ENCODE measurements at regions not wholly inside any gene's neighbourhood (a gene's known extent, or its start where the extent isn't known, plus 50 kb on each side); places are given as distances from the start of the nearest gene placed in this dataset.

DNA sequence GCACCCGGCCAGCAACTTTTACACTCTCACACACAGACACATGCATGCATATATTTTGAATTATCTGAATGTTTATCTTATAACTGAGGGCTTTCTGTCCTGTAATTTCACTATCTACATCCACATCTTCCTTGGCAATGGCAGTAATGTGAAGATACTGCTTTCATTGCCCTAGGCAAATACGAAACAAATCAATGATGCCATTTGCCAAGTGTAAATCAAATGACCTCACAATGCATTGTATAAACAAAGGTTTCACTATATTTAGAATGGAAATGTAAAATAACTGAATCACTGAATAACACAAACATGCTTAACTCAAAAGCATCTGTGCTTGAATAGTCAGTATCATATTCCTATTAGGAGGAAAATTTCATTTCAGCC, 455.6 kb downstream of the TBL1XR1 start:
- no peak for TF ChIP-seq CTCF (IDR thresholded peaks at IDR 0.05; ENCODE audit: unreplicated experiment)
- no peak for DNase-seq (ENCODE audit: low spot score)
- H3K27ac Mint-ChIP-seq (ENCODE audit: unreplicated experiment): no peak overlapping the region
- H3K4me3 Mint-ChIP-seq (ENCODE audit: unreplicated experiment): no peak overlapping the region
- H3K9me3 Mint-ChIP-seq (ENCODE audit: unreplicated experiment): no peaks in the 10 kb centered on the region
- no peaks in the 10 kb centered on the region for H3K27me3 Mint-ChIP-seq (ENCODE audit: unreplicated experiment)
- H3K4me1 Mint-ChIP-seq (ENCODE audit: unreplicated experiment): no peaks in the 10 kb centered on the region
- no peaks in the 10 kb centered on the region for H3K36me3 Mint-ChIP-seq (ENCODE audit: low read depth, unreplicated experiment)

GRCh38 chr3:176740906-176741663, 456.2 kb downstream of the TBL1XR1 start:
- no peak for DNase-seq (ENCODE audit: low spot score)
- Mint-ChIP-seq H3K4me3 (ENCODE audit: unreplicated experiment) (no peak overlapping the region), H3K36me3 (ENCODE audit: low read depth, unreplicated experiment) (no peaks in the 10 kb centered on the region), H3K27me3 (ENCODE audit: unreplicated experiment) (no peaks in the 10 kb centered on the region), H3K27ac (ENCODE audit: unreplicated experiment) (no peak overlapping the region), H3K9me3 (ENCODE audit: unreplicated experiment) (no peaks in the 10 kb centered on the region), H3K4me1 (ENCODE audit: unreplicated experiment) (no peaks in the 10 kb centered on the region)
- TF ChIP-seq CTCF (IDR thresholded peaks at IDR 0.05; ENCODE audit: unreplicated experiment): no peak

- DNase-seq (ENCODE audit: low spot score): no peak
- Mint-ChIP-seq H3K9me3 (ENCODE audit: unreplicated experiment) (no peaks in the 10 kb centered on the region), H3K36me3 (ENCODE audit: low read depth, unreplicated experiment) (no peaks in the 10 kb centered on the region), H3K4me1 (ENCODE audit: unreplicated experiment) (no peaks in the 10 kb centered on the region), H3K27me3 (ENCODE audit: unreplicated experiment) (no peaks in the 10 kb centered on the region), H3K4me3 (ENCODE audit: unreplicated experiment) (no peak overlapping the region), H3K27ac (ENCODE audit: unreplicated experiment) (no peak overlapping the region)
- no peak for TF ChIP-seq CTCF (IDR thresholded peaks at IDR 0.05; ENCODE audit: unreplicated experiment)
Observed at GRCh38 chr3:176739159-176739558, 458.1 kb downstream of the TBL1XR1 start.

- no peak overlapping the region for H3K4me3 Mint-ChIP-seq (ENCODE audit: unreplicated experiment)
- H3K4me1 Mint-ChIP-seq (ENCODE audit: unreplicated experiment): no peaks in the 10 kb centered on the region
- no peak overlapping the region for H3K27ac Mint-ChIP-seq (ENCODE audit: unreplicated experiment)
- H3K27me3 Mint-ChIP-seq (ENCODE audit: unreplicated experiment): no peaks in the 10 kb centered on the region
- no peak for TF ChIP-seq CTCF (IDR thresholded peaks at IDR 0.05; ENCODE audit: unreplicated experiment)
- H3K9me3 Mint-ChIP-seq (ENCODE audit: unreplicated experiment): no peaks in the 10 kb centered on the region
- no peaks in the 10 kb centered on the region for H3K36me3 Mint-ChIP-seq (ENCODE audit: low read depth, unreplicated experiment)
- DNase-seq (ENCODE audit: low spot score): no peak
Observed at GRCh38 chr3:176737480-176738110, 459.7 kb downstream of the TBL1XR1 start.

- no peak for TF ChIP-seq CTCF (IDR thresholded peaks at IDR 0.05; ENCODE audit: unreplicated experiment)
- DNase-seq (ENCODE audit: low spot score): no peak
- Mint-ChIP-seq H3K27me3 (ENCODE audit: unreplicated experiment) (no peaks in the 10 kb centered on the region), H3K4me1 (ENCODE audit: unreplicated experiment) (no peaks in the 10 kb centered on the region), H3K4me3 (ENCODE audit: unreplicated experiment) (no peak overlapping the region), H3K27ac (ENCODE audit: unreplicated experiment) (no peak overlapping the region), H3K36me3 (ENCODE audit: low read depth, unreplicated experiment) (no peaks in the 10 kb centered on the region), H3K9me3 (ENCODE audit: unreplicated experiment) (no peaks in the 10 kb centered on the region)
Observed at GRCh38 chr3:176734146-176734545, 463.1 kb downstream of the TBL1XR1 start.

All from endothelial cell (in vitro differentiated cells).